ENCODE measurements at regions not wholly inside any gene's neighbourhood (a gene's known extent, or its start where the extent isn't known, plus 50 kb on each side); places are given as distances from the start of the nearest gene placed in this dataset.

DNA sequence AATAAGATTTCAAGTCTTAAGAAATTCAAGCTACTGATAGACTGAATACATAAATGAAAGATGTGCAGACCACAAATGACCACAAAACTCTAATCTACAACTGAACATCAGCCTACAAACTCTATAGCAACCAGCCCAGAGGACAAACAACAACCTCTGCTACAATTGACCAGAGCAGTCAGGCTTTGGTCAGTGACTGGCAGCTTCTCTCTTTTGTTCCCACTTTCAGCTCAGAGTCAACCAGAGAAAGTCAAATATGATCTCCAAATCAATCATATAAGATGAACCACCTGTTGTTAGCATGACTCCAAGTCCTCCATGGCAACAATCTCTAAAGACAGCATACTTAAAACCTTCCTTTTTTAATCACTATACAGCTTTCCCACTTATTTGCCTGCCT is 996.2 kb downstream of the SUCLG1 start:
- TF ChIP-seq, protein P1, sequence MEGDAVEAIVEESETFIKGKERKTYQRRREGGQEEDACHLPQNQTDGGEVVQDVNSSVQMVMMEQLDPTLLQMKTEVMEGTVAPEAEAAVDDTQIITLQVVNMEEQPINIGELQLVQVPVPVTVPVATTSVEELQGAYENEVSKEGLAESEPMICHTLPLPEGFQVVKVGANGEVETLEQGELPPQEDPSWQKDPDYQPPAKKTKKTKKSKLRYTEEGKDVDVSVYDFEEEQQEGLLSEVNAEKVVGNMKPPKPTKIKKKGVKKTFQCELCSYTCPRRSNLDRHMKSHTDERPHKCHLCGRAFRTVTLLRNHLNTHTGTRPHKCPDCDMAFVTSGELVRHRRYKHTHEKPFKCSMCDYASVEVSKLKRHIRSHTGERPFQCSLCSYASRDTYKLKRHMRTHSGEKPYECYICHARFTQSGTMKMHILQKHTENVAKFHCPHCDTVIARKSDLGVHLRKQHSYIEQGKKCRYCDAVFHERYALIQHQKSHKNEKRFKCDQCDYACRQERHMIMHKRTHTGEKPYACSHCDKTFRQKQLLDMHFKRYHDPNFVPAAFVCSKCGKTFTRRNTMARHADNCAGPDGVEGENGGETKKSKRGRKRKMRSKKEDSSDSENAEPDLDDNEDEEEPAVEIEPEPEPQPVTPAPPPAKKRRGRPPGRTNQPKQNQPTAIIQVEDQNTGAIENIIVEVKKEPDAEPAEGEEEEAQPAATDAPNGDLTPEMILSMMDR (IDR thresholded peaks at IDR 0.05; ENCODE audit: low read depth, low read length, poor library complexity, severe bottlenecking), result no peak
- no peak for TF ChIP-seq EZH2phosphoT487 (IDR thresholded peaks at IDR 0.05; ENCODE audit: borderline replicate concordance, low read length)

Measured in DOHH2 (cell line).